NCI-H1694 (cell line): ENCODE measurements at regions not wholly inside any gene's neighbourhood (a gene's known extent, or its start where the extent isn't known, plus 50 kb on each side); places are given as distances from the start of the nearest gene placed in this dataset.
"Not testable (repeated sequence)": the region's sequence is repeated elsewhere in the genome, so short reads cannot be mapped to it uniquely, and the experiment has no call there.

ENCODE experiments used
- DNase-seq: peaks from one replicate; lab custom pipeline; 2025; lab: John Stamatoyannopoulos, UW

- DNase-seq: no peak
Observed at GRCh38 chr2:167843657-167844056, 403.7 kb downstream of the STK39 start.

DNA sequence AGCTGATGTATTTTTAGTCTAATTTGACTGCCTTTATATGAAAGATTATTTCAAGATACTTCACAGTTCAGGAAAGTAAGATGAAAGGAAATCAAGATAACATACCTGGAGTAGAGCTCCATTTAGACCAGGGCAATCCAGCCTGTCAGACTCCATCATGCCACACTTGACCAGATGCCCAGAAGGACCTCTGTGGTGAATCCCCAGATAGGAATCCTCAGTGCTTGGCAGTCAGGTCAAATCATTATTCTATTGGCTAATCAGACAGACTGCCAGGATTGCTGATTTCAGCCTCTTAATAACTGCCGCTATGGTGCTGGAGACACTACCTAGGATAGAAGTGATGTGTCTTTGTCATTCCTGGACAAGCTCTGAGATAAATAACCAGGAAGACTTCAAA, 404.2 kb downstream of the STK39 start:
- DNase-seq: no peak

DNA sequence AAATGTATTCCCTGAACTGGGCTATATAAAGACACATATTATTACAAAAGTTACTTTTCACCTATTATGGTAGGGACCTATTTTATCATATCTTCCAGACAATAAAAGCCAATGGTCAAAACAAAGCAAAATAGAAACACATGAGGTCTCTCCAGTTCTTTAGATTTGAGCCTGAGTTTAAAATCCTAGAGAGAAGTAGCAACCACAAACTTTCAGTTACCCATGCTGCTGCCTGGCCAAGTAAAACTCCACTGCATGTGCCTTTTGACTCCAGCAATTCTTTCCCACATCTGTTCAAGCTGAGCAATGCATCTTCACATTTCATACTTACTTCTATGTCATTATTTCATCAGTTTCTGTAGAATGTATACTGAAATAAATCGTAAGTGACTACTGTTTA, 405.3 kb downstream of the STK39 start:
- no peak for DNase-seq

DNA sequence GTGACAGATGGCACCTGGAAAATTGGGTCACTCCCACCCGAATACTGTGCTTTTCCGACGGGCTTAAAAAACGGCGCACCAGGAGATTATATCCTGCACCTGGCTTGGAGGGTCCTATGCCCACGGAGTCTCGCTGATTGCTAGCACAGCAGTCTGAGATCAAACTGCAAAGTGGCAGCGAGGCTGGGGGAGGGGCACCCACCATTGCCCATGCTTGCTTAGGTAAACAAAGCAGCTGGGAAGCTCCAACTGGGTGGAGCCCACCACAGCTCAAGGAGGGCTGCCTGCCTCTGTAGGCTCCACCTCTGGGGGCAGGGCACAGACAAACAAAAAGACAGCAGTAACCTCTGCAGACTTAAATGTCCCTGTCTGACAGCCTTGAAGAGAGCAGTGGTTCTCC, 412.1 kb downstream of the STK39 start:
- not testable (repeated sequence) for DNase-seq

DNA sequence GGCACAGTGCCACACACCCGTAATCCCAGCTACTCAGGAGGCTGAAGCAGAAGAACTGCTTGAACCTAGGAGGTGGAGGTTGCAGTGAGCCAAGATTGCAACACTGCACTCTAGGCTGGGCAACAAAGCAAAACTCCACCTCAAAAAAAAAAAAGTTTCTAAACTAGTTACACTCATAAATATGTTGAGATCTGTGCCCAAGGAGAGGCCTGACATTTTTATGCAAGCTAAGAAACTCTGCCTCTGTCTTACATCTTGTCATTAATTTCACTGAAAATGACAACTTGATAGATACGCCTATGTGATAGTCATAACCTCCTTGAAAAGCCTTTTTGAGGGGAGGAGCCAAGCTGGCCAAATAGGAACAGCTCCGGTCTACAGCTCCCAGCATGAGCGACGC, 412.7 kb downstream of the STK39 start:
- DNase-seq: no peak

GRCh38 chr2:167833294-167833693, 414.1 kb downstream of the STK39 start:
- DNase-seq: no peak

GRCh38 chr2:167832868-167833287, 414.5 kb downstream of the STK39 start:
- DNase-seq: peak; percentile 21

DNA sequence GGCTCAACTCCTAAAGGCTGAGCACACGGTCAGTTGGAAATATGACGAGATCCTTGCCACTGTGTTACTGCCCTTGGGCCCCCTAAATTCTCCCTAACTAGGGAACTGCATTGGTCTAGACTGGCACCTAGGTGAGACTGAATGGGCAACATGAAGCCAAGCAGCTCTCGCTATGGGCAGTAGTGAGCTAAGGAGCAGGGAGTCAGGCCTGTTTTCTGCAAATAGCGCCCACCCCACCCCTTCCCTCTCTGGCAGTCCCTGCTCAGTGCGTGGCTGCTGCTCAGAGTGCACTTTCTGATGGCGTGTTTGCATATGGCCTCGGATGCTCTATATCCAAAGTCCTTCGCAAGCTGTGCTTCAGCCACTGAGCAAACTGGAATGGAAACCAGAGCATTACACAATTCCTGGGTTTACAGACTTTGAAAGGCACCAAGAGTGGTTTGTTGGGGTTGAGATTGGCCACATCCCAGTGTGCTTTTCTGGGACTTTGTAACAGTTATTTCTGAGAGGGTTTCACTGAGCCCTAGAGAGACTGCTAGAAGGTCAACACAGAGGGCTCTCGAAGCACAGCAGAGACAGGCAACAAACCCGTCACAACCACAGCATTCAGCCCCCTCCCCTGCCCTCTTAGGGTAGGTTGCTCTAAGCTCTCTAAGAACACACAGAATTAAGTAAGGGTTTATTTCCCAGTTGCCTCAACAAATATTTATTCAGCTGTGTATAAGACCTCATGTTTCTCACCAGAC, 419.9 kb downstream of the STK39 start:
- DNase-seq: no peak

DNA sequence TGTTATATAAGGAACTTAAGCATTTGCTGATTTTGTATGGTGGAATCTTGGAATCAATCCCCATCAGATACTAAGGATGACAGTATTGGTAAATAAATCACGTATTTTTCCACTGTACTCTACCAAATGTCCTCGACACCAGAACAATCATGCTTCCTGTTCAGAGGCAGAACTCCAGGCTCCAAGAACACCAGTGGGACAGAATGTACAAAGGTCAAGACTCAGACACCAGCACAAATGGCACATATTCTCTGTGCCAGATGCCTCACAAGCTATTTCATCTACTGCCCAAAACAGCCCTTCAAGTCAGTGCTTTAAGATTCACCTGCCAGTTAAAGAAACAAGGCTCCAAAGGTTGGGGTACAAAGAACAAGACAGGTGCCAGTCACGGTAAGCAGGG, 420.5 kb downstream of the STK39 start:
- DNase-seq: no peak

DNA sequence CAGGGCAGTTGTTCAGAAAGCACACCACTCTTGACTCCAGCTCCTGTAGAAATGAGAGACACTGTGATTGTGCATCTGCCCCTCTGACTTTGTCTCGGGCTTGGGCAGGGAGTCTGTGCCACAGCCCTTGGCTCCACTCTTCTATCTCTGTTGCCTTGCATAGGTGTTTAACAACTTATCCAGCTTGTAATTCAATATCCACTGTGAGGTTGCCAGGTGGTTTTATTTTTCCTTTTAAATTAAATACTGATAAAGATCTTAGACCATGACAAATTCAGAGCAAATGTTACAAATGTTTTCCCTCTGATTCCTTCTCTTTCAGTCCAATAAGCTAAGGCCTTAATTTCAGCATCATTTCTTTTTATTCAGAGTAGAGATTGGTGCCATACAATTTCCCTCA, 421.7 kb downstream of the STK39 start:
- no peak for DNase-seq

GRCh38 chr2:167822690-167823465, 424.5 kb downstream of the STK39 start:
- DNase-seq: no peak

DNA sequence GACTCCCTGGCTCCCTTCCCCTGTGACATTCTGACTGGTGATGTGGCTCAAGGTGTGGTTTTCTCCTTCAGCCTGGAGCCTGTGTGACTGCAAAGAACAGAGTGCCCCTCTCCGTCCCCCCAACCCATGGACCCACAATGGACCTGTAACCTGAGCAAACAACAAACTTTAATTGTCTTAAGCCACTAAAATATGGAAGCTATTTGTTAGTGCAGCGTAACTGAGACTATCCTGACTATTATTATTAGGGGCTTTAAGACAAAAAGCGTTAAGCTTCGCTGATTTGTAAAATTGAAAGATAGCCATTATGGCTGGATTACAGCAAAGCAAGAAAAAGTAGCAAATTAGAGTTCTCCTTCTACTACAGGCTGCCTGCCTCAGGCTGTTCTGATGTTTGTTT, 426.9 kb downstream of the STK39 start:
- DNase-seq: no peak

DNA sequence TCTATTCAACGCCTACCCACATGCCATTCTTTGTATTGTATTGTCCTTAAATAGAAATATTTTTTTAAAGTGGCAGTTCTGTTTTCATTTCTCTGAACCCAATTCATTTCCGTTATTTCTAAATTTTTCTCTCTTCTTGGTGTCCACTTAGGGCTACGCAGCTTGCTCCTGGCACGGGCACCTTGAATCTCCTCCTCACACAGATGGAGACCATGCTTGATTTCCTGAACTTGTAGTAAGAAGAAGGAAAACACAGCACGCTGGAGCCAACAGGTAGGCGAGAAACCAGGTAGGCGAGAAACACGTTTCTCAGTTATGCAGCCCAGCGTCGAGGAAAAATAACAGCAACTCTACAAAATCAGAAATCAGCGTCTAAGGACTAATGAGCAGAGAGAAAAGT, 428.9 kb downstream of the STK39 start:
- DNase-seq: no peak

DNA sequence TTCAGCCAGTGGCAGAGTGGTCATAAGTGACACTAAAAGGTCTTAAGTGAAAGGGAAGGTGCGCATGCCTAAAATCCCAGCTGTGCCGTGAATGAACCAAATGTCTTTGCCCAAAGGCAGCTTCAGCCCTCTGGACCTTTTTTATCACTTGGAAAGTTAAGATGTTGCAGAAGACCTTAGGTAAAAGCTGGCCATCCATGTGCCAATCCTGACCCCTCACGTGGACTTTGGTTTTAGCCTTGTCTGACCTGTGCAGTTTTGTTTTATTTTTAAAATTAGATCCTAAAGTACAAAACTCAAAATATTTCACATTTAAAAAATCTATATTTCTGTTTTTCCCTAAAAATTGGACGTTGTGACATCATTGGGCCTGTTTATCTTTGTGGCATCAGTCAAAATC, 429.5 kb downstream of the STK39 start:
- no peak for DNase-seq

GRCh38 chr2:167817422-167817821, 430.0 kb downstream of the STK39 start:
- DNase-seq: no peak

GRCh38 chr2:167816874-167817290, 430.5 kb downstream of the STK39 start:
- no peak for DNase-seq

DNA sequence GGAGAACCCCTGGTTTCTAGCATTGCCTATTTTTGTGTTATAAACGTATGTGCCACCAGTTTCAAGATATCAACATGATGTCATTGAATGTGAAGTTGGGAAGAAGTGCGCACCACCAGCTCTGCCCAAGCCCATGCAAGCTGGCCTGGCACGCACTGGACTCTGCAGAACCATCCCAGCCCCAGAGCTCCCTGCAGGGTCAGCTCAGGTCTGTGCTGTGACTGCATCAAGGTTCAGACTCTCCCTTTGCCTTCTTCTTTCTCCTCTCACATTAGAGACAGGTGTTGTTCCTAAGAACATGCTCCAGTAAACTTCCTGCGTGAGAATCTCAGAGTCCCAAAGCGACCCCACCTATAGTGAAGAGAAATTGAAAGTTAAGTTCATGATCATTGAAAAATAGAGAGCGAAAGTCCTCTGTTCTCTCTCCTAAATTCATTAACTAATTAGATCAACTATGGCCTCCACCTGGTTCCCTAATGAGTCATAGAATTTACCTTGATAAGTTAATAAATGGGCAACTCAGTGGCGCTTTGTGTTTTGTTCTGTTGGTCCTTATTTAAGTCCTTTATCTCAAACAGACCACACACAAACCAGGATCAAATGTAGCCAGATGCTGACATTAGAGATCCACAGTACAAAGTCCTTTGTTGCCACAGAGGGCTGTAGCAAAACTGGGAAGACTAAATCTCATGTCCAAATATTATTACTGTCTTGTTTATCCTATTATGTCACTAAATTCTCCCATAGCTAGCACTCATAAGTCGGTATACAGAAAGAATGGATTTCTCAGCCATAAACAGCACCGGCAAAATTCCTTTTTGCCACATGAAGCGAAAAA, 432.3 kb downstream of the STK39 start:
- no peak for DNase-seq

GRCh38 chr2:167814482-167814880, 432.9 kb downstream of the STK39 start:
- not testable (repeated sequence) for DNase-seq

GRCh38 chr2:167809799-167810198, 437.6 kb downstream of the STK39 start:
- DNase-seq: not testable (repeated sequence)

DNA sequence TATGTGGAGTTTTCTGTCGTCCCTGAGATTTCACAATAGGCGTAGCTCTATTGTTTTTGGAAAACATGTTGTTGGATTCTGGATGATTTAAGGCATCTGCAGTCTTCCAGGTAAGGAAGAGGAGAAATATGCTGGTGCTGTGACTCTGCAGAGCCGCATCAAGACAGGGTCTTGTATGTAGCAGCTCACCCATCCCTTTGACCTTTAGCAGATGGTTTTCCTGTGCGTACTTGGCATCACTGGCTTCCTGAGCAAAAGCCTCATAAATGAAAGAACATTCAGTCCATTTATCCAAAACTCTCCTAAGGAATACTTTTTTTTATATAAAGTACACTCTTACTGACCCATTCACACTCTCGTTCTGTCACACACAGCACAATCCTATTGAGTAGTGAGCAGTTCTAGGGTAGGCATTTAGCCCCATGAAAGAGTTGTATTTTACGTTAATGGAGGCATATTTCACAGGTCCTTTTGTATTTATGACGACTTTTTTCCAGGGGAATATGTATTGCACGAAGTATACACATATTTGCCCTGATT, 443.9 kb downstream of the STK39 start:
- no peak for DNase-seq

DNA sequence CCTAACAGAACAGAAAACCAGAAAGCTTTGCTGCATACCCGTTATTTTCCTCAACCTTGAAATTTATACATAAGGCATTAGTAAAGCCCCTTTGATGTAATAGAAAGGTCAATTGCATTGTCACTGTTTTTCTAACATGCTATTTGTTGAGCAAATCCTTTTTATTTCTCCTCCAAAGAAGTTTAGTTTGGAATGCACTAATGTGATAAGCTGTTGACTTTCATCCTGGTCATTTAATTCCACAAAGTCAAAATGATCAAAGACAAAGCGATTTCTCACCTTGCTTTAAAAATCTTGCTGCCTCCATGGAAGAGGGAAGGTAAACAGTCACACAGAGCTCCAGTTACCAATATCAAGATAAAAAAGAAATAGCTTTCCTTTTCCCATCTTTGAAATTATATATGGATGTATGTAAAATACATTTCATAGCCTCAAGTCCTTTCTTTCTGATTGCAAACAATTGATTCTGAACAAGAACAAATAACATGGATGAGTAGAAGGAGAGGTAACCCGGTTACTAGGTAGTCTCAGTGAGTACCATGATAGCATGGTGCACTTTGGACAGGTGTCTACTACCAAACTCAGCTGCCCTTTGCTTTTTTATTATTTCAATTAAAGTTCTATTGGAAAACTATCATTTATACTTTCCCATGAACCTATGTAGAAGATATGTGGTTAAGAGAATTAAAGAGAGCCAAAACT, 452.7 kb downstream of the STK39 start:
- no peak for DNase-seq

GRCh38 chr2:167793725-167794124, 453.7 kb downstream of the STK39 start:
- DNase-seq: no peak
